OCI-M1 (cell line): ENCODE measurements at regions not wholly inside any gene's neighbourhood (a gene's known extent, or its start where the extent isn't known, plus 50 kb on each side); places are given as distances from the start of the nearest gene placed in this dataset.
"Not testable (repeated sequence)": the region's sequence is repeated elsewhere in the genome, so short reads cannot be mapped to it uniquely, and the experiment has no call there.

ENCODE experiments used
- DNase-seq: peaks from one replicate; lab custom pipeline; 2025; lab: John Stamatoyannopoulos, UW

DNA sequence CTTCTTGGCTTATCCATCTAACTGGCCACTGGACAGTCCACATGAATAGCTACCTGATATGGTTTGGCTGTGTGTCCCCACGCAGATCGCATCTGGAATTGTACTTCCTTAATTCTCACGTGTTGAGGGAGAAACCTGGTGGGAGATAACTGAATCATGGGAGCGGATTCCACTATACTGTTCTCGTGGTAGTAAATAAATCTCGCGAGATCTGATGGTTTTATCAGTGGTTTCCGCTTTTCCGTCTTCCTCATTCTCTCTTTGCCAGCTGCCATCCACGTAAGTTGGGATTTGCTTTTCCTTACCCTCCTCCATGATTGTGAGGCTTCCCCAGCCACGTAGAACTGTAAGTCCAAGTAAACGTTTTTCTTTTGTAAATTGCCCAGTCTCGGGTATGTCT is 1496.4 kb downstream of the KHDRBS2 start:
- not testable (repeated sequence) for DNase-seq

DNA sequence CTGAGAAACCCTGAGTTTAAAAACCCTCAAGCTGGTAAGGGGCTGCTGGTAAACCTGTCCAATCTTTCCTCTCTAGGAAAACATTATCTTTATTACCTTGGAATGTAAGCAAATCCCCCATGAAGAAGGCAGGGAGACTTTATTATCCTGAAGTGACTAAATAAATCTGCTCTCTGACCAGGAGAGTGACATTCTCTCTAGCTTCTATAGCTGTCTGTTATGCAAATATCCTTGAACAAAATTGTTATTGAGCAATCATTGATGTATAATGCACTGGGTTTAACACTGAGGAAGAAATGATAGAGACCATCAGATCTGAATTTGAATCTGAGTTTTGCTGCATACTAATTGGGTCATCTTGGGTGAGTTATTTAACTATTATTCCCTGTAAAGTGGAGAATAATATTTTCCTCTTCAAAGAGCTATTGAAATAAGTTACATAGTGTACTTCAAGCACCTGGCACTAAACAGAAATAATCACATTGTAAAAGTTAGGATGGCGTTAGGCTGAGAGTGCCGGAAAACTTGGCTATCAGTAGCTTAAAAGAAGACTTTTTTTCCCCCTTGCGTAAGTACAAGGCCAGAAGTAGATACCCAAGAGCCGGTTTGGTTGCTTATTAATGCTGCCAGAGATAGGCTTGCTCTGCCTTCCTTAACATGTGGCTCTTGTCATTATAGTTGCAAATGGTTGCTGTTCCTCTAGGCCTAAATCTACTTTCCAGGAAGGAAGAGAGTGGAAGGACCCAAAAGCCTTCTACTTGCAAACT is 1503.1 kb downstream of the KHDRBS2 start:
- not testable (repeated sequence) for DNase-seq

DNA sequence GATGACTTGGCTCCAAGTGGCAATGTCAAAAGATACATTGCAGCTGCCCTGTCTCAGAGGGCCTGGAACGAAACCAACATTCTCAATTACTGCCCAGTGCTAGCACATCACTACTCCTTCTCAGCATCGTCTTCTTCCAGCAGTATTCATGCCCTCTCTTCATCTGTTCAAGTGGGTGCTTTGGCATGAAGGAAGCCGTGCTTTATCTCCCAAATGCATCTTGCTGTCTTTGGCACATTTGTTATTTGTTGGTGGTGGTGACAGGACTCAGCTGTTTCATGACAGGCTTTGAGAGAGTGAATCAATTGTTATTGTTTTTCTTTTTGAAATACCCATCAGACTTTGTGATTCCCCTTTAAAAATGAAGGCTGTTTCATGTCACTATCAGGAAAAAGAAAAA is 1506.4 kb downstream of the KHDRBS2 start:
- not testable (repeated sequence) for DNase-seq

DNA sequence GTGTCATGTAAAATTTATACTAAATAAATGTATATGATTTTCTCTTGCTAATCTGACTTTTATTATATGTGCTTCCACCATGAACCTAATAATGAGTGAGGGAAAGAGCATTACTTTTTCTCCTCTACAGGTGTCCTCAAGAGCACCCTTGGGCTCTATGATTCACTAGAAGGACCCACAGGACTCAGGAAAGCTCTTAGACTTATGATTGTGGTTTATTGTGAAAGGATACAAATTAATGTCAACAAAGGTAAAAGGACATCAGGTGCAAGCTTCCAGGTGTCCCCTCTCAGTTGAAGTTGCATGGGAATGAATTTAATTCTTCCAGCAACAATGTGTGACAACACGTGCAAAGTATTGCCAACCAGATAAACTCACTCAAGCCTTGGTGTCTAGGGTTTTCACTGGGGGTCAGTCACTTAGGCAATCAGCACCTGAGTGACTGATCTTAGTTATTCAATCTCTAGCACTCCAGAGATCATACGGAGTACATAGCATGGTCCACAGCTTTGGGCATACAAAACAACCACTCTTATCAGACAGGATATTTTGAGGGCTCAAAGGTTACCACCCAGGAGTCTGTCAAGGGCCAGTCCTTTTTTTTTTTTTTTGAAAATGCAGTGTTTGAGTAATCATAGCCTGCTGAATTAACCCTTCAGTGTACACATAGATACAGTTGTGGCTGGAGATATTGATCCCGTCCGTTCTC is 1518.1 kb downstream of the KHDRBS2 start:
- not testable (repeated sequence) for DNase-seq

DNA sequence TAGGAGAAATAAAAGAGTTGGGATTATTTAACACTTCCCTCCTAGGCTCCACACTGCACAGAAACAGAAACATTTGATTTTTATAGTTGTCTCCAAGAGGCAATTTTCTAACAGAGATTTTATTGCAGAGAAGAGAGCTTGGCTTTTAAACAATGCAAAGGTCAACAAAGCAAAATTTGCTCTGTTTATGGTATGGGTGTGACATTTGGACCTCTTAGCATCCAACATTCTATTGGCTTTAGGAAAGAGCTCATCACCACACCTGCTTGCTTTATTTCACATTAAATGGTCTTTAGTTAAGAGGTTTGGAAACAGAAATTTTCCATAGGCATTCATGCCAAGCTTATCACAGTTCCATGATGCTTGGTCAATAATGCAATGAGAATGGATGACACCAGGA is 1520.7 kb downstream of the KHDRBS2 start:
- DNase-seq = not testable (repeated sequence)

DNA sequence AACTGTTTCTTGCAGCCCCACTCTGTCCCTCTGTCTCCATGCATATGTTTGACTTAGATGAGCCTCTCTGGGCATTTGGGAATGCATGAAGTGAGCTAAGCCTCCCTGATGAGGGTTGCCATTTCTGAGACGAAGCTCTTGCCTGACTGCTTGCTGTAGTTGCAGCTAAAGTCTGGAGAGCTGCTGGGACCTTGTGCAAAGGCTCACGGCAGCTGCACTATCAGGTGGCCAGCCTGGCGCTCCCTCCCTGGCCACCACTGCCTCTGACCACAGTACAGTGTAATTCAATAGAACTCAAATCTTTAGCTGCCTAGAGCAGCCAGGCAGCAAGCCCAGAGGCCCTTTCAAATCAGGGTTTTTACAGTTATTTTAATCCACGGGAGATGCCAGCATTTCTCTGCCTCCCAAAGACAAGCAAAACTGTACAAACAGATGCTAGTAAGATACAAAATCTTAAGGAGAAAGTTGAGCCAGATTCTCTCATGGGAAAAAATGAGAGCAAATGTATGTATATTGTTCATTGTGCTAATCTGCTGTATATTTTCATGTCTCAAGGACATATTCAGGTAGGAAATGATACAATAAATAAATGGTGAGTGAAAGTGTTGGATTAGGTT is 1522.5 kb downstream of the KHDRBS2 start:
- not testable (repeated sequence) for DNase-seq

DNA sequence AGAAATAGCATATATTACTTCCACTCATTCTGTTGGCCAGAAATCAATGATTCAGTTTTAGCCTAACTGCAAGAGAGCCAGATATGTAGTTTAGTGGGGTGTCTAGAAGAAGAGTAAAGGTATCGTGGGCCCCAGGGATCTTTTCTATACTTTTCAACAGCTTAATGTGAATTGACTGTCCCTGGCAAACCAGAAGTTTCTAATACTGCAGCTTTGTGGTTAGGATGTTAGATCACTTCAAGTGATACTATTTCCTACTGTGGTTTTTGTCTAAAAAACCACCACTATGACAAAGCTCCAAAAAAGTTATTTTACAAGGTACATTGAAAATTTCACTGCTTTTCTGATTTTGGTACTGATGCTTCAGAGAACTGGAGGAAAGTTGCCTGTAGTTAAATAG is 1525.1 kb downstream of the KHDRBS2 start:
- not testable (repeated sequence) for DNase-seq

DNA sequence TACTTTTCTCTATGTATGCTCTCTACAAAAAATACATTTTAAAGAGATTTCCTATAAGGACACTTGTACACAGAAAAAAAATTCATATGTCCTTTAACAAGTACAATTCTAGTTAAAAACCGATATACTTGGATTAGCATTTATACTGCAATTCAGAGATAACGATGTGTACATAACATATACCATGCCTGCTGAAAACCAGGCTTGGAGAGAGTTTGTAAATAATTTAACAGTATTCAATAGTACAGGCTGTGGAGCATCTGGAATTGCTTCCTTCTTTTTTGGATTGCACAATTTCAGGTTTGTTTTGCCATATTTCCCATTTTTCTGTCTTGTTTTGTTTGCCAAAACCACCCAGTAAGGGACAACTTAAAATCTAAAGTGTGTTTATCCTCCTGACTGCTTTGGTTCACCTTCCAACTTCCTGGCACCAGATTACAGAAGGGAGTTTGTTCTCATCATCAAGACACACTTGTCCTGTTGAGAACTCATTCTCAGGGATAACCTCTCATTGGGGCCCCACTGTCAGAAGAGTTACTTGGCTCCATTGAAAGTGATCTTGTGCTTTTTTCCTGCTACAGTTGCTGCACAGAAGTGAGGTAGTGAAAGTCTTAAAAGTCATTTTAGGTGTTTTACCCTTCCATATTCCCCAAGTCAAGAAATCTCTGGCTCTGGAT is 1526.7 kb downstream of the KHDRBS2 start:
- DNase-seq = not testable (repeated sequence)

DNA sequence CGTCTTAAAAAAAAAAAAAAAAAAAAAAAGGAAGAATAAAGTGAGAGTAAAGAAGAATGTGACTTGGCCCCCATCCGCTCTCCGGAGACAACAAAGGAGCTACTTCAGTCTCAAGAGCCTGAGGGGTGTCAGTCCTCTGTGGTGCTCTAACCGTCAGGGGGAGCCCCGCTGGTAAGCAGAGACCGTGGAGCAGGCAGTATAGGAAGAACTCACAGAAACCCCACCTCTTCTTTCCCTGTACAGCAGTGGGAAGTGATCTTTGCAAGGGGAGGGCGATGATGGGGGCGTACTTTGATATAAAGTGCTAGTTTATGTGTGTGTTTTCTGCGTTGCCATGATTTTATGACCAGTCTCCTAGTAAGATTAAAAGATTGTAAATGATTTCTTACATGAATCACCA is 1527.3 kb downstream of the KHDRBS2 start:
- not testable (repeated sequence) for DNase-seq

DNA sequence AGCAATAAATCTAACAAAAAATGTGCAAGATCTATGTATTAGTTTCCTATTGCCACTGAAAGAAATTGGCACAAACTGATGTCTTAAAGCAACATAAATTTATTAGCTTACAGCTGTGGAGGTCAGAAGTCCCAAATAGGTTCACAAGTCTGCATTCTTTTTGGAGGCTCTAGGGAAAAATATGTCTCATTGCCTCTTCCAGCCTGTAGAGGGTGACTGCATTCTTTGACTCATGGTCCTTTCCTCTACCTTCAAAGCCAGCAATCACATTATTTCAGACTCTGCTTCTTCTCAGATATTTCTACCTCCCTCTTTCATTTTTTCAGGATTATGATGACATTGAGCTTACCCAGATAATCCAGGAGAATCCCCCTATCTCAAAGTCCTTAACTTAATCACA is 1531.1 kb downstream of the KHDRBS2 start:
- DNase-seq = no peak

DNA sequence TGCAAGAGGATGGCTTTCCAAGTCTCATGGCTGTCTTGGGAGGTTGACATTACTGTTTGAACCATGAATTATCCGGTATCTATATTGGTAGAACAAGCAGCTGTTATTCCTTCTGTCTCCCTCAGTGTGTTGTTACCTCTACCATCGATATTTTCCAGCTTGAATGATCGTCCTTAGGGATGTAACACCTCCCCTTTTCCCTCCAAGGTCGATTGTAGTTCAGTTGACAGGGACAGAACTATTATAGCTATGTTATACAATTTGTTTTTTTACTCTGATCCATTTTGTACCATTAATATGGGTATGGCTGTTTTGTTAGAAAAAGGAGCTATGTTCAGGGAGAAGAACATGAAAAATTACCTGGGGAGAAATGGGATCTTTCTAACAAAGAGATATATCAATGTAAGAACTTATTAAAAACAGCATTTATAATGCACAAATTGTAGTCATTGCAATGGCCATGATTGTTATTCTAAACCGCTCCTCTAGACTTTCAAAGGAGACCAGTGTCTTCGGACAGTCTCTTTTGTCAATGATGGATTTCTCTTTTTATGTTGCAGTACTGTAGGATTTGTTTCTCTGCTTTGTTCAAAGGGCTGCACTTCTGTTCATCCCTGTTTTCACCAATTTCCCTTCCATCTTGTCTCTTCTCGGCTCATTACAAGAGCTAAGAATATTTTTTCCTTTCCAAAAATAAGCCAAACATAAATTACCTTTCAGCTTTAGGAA is 1535.5 kb downstream of the KHDRBS2 start:
- not testable (repeated sequence) for DNase-seq

DNA sequence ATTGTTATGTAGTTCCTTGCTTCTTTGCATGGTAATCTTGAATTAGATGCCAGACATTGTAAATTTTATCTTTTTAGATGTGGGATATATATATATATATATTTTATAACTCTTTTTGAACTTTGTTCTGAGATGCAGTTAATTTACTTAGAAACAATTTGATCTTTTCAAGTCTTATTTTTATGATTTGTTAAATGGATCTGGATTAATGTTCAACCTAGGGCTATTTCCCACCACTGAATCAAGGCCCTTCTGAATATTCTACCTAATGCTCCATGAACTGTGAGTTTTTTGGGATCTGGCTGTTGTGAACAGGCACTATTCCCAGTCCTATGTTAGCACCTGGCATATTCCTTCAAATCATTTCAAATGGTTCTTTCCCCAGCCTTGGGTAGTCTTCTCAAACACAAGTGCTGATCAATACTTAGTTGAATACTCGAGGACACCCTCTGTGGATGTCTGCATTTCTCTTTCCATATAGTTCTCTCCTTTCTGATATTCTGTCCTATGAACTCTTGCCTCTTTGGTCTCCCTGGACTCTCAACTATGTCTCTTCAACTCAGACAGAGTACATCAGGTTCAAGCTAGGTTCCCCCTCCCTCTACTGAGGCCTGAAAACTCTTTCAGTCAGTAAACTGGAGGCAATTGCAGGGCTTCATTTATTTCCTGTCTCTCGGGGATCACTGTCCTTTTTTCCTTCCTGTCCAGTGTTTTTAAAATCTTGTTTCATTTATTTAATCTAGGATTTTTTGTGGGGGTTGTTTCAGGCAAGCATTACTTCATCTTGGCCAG is 1538.1 kb downstream of the KHDRBS2 start:
- DNase-seq = not testable (repeated sequence)

DNA sequence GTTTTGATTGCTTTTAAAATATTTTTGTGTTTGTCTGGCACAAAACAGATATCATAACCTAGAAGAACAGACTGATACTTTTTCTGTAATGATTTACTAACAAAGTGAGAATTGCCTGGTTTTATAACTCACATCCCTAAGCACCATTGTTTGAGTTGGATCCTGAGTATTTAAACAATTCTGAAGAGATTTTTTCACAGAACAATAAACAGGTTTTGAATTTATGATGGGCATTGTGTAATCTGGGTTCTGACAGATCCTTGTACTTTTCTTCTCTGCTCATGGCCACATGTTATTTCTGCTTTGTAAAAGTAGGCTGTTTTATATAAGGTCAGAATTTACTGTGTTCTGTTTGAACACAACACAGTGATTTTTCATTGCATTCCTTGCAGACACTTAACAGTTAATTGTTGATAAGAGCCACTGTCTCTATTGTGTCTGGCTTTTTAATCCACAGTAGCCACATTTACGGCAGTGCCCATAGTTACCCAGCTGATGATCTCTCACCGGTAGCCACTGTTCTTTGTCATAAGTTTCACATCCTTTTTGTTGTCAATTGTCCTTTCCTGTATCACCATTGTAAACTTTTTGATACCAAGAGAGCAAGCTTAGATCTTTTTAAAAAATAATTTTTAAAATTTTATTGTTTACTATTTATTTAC is 1548.1 kb downstream of the KHDRBS2 start:
- not testable (repeated sequence) for DNase-seq

DNA sequence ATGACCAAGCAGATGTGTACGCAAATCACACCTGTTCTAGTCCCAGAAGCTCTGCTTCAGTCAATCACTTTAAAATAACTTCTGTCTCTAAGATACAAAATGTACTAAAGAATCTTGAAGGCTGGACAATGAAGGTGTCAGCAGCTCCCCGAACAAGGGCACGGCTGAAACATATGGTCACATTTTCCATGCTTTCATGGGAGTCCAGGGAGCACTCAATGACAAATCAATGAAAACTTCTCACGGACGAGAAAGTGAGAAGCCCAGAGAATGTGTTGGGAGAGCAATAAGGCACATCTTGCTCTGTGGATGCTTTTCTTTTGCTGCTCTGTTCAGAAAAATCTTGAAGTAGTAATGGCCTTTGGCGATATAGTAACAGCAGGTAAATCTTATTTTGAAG is 1548.7 kb downstream of the KHDRBS2 start:
- DNase-seq = not testable (repeated sequence)

DNA sequence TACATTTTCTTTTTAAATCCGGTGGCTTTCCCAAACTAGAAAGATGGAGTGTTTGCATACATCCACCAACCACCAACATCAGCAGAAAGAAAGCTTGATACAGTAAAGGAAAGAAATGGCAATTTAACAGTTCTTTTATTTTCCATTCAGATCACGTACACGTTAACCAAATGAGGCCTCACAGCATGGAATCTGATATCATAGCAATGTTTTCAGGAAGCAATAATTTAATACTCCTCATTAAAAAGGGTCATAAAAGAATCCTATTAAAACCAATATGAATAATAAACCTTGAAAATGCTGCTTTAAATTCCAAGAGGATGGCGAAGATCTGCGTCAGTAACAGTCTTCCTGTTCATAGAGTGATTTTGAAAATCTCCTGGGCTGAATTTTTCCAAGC is 1562.1 kb downstream of the KHDRBS2 start:
- not testable (repeated sequence) for DNase-seq

DNA sequence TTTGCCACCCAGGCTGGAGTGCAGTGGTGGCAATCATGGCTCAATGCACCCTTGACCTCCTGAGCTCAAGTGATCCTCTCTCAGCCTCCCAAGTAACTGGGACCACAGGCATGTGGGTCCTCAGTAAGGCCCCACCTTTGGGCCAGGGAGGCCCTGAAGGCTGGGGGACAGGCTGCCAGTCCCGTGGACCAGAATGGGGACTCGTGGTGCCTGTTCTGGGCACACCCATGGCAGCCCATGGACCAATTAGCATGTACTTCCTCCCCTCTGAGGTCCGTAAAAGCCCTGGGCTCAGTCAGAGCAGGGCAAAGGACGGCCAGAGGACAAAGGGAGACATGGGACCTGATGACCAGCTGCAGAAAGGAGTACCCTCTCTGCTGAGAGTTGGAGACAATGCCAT is 1590.8 kb downstream of the KHDRBS2 start:
- DNase-seq = no peak

DNA sequence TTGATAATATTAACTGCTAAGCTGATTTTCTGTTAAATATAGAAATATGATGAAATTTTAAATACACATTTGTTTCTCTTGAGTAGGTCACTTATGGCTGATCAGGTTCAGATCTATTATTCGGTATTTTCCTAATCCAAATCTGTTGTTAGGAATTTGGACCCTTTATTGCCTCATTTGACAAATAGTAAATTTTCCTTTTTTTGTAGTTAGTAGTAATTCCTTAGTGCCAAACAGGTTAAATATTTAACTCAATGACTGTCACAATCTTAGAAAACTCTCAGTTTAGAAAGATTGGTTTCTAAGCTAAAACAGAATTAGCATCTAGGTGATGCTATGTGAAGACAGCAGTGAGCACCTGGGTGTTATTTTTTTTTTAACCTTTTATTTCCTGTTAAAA is 1598.9 kb downstream of the KHDRBS2 start:
- no peak for DNase-seq

DNA sequence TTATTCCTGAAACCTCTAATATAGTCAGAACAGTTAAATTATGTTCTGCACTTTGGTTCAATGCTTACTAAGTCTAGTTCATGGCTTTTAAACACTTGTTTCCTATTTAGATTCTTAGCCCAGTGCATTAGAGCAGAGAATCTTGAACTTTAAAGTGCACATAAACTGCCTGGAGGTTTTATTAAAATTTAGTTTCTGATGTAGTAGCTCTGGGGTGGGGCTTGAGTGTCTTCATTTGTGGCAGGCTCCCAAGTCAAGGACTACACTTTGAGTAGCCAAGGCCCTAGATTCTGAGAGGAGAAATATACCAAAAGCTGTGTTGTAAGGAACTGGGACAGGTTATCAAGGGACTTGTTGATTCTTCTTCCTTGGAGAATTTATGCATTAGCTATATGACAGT is 1604.2 kb downstream of the KHDRBS2 start:
- no peak for DNase-seq

DNA sequence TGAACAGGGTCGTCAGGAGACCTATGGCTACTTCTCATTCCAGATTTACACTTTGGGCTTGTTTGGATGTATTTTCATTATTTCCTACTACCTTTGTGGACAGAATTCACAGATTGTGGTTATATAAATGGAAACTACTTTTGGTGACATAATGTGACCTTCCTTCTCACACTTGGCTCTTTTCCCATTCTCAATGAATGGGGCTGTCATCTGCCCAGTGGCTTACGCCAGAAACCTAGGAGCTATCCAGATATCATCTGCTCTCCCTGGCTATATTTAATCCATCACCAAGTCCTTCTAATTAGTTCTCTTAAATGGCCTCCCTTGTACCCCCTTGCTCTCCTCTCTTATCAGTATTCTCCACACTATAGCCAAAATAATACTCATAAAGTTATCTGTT is 1606.8 kb downstream of the KHDRBS2 start:
- DNase-seq = no peak

DNA sequence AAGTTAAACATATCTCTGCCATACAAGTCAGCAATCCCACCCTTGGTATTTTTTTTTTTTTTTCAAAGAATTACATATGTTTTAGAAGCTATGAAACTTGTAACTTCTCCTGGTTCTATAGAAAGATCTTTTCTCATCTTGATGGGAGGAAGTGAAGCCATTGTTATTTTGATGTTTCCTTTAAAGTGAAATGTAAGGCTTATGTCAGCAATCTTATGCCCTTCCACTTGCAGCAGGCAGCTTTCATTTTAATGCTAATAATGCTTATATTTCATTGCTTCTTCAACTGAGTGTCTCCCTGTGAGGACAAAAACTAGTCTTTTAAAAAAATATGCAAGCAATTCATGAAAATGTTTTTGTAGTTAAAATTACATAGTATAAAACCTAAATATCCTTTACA is 1614.7 kb downstream of the KHDRBS2 start:
- no peak for DNase-seq
